SU-DHL-6 (cell line): ENCODE measurements at regions not wholly inside any gene's neighbourhood (a gene's known extent, or its start where the extent isn't known, plus 50 kb on each side); places are given as distances from the start of the nearest gene placed in this dataset.
"Not testable (repeated sequence)": the region's sequence is repeated elsewhere in the genome, so short reads cannot be mapped to it uniquely, and the experiment has no call there.

Experiments
- CTCF ChIP-seq: fragments of 200-600 bp; sonication (generic); IDR thresholded peaks from one replicate; pipeline ENCODE4 v1.5.1; 2017; ENCODE audit warnings: antibody characterized with exemption, mild to moderate bottlenecking, low read length, moderate library complexity; ENCODE audit not compliant: insufficient read depth, poor library complexity, severe bottlenecking
- EZH2phosphoT487 ChIP-seq: fragments of 200-600 bp; sonication (generic), shearing (Covaris generic); conservative IDR thresholded peaks from 2 replicates; pipeline ENCODE4 v1.6.1; 2018; ENCODE audit warnings: mild to moderate bottlenecking, antibody characterized with exemption, low read length, moderate library complexity, mixed read lengths

GRCh38 chr1:157328120-157328519 is 189.9 kb upstream of the ETV3 start:
- not testable (repeated sequence) for TF ChIP-seq CTCF, EZH2phosphoT487
